Mucosa of rectum (tissue), 2 donors: ENCODE measurements at regions not wholly inside any gene's neighbourhood (a gene's known extent, or its start where the extent isn't known, plus 50 kb on each side); places are given as distances from the start of the nearest gene placed in this dataset.

ENCODE experiments used
- H3K27ac ChIP-seq, 2 donors: one replicate each; pipeline ENCODE4 v1.7.0; 2013; ENCODE audit warnings: inconsistent platforms in 2 of 2, low read depth in 2 of 2, low read length in 2 of 2
- H3K27me3 ChIP-seq, 2 donors: one replicate each; pipeline ENCODE4 v1.7.0; 2013; ENCODE audit warnings: low read length in 2 of 2; ENCODE audit not compliant: control insufficient read depth in 2 of 2, insufficient read depth in 2 of 2
- H3K36me3 ChIP-seq, 2 donors: one replicate each; pipeline ENCODE4 v1.7.0; 2013; ENCODE audit warnings: low read length in 2 of 2; ENCODE audit not compliant: control insufficient read depth in 2 of 2, insufficient read depth in 2 of 2
- H3K4me1 ChIP-seq, 2 donors: one replicate each; pipeline ENCODE4 v1.7.0; 2013; ENCODE audit warnings: low read length in 2 of 2, mild to moderate bottlenecking in 1 of 2; ENCODE audit not compliant: control insufficient read depth in 2 of 2, insufficient read depth in 2 of 2
- H3K4me3 ChIP-seq, 2 donors: one replicate each; pipeline ENCODE4 v1.7.0; 2013; ENCODE audit warnings: low read length in 2 of 2
- H3K9ac ChIP-seq, 2 donors: one replicate each; pipeline ENCODE4 v1.7.0; 2013; ENCODE audit warnings: low read length in 2 of 2, low read depth in 1 of 2, mild to moderate bottlenecking in 1 of 2
- H3K9me3 ChIP-seq, 2 donors: one replicate each; pipeline ENCODE4 v1.7.0; 2013; ENCODE audit warnings: low read length in 2 of 2; ENCODE audit not compliant: control insufficient read depth in 2 of 2
- donor health status: healthy.
- donor health status: Normal muscosa, but diverticular disease.

DNA sequence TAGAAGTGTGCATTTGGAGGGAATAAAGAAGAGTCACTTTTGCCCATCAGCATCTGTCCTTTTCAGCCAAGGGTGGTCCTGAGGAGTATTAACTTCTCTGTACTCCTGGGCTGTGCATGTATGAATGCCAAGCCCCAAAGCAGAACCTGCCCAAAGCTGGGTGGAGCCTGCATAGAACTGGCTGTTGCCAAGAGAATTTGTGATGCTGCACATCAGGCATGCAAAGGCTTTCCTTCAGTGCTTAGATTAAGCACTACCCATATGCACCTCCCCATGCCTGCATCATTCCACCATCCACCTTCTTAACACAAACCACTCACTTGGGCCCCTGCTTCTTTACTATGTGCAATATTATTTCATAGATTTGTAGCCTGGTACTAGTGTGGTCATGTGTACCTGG is 493.8 kb downstream of the KIF4B start:
- no peak overlapping the region for H3K4me3 ChIP-seq
- no peaks in the 10 kb centered on the region for H3K9me3 ChIP-seq

DNA sequence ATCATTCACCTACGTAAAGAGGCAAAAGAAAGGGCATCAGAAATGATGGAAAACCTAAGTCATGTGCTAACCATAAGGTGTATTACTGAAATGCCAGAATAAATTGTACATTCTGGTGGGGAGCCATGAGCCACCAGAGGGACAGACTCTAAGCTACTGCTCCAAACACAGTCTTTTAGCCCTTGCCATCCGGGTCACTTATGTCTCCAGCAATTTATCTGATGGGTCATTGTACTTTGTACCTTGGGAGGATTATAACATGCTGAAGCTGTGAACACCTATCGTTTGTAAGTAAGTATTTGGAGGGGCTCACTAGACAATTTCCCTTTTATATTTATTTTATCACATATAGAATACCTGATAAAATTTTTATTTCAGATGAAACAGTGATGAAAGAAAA is 495.1 kb downstream of the KIF4B start:
- H3K27me3 ChIP-seq: no peaks in the 10 kb centered on the region
- no peak overlapping the region for H3K27ac ChIP-seq
- H3K4me3 ChIP-seq: no peak overlapping the region
- H3K9ac ChIP-seq: no peak overlapping the region
- H3K36me3 ChIP-seq: no peaks in the 10 kb centered on the region
- H3K9me3 ChIP-seq: no peaks in the 10 kb centered on the region
- H3K4me1 ChIP-seq: no peaks in the 10 kb centered on the region

More for the DNA sequence above, 493.8 kb downstream of the KIF4B start:
- Histone ChIP-seq H3K36me3 (no peaks in the 10 kb centered on the region), H3K27me3 (no peaks in the 10 kb centered on the region), H3K27ac (no peak overlapping the region), H3K4me1 (no peaks in the 10 kb centered on the region), H3K9ac (no peak overlapping the region)

DNA sequence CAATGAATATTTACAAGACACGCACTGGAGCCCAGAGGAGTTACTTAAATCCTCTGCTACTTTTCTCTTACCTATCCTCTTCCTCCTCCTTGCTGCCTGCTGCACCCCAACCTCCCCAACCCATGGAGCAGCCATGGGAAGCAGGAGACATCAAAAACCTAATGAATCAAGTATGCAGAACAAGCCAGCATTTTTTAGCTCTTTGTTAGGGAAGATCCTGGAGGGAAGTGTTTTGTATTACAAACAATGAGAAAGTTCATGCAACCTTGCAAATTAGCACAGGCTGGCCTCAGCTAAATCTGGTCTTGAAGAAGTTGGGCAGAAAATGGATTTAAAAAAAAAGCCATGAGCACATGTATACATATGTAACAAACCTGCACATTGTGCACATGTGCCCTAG is 498.8 kb downstream of the KIF4B start:
- no peak overlapping the region for H3K4me3 ChIP-seq
- H3K27ac ChIP-seq: no peak overlapping the region
- H3K36me3 ChIP-seq: no peaks in the 10 kb centered on the region
- no peaks in the 10 kb centered on the region for H3K9me3 ChIP-seq
- no peak overlapping the region for H3K9ac ChIP-seq
- no peaks in the 10 kb centered on the region for H3K4me1 ChIP-seq
- no peaks in the 10 kb centered on the region for H3K27me3 ChIP-seq

DNA sequence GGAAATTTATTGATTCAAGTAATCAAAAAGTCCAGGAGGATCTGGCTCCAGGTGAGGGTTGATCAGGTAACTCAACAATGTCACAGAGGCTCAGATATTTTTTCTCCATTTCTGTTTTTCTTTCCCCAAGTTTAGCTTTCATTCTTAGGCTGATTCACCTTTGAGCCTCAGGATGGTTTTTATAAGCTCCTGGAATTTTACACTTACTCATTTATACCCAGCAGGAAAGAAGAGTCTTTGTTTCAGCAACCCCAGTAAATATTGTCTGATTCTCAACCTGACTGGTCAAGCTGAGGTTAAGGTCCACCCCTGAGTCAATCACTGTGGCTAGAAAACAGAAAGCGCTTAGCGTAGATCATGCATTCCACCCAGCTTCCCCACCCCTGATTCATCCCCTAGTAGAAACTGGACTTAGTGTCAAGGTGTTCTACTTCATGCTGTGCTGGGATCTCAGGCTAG is 500.6 kb downstream of the KIF4B start:
- H3K27ac ChIP-seq: no peak overlapping the region
- H3K4me3 ChIP-seq: no peak overlapping the region
- no peaks in the 10 kb centered on the region for H3K9me3 ChIP-seq
- no peak overlapping the region for H3K9ac ChIP-seq
- H3K27me3 ChIP-seq: no peaks in the 10 kb centered on the region
- no peaks in the 10 kb centered on the region for H3K36me3 ChIP-seq
- H3K4me1 ChIP-seq: no peaks in the 10 kb centered on the region

DNA sequence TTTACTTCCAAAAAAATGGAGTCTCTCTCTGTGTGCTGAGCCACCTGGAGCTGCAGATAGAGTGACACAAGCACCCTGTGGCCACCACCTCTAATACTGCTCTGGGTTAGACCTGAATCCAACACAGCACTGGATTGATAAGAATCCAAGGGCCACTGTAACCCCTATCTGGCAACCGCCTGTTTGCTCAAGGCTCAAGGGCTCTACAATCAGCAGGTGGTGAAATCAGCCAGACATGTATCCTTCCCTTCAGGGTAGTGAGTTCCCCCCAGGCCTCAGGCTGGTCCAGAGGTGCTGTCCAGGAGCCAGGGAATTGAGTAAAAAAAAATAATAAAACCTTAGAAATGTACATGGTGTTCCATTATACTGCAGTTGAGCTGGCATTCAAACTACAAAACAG is 509.0 kb downstream of the KIF4B start:
- no peak overlapping the region for H3K9ac ChIP-seq
- no peaks in the 10 kb centered on the region for H3K9me3 ChIP-seq
- no peak overlapping the region for H3K4me3 ChIP-seq
- no peak overlapping the region for H3K27ac ChIP-seq
- H3K36me3 ChIP-seq: no peaks in the 10 kb centered on the region
- no peaks in the 10 kb centered on the region for H3K4me1 ChIP-seq
- no peaks in the 10 kb centered on the region for H3K27me3 ChIP-seq

DNA sequence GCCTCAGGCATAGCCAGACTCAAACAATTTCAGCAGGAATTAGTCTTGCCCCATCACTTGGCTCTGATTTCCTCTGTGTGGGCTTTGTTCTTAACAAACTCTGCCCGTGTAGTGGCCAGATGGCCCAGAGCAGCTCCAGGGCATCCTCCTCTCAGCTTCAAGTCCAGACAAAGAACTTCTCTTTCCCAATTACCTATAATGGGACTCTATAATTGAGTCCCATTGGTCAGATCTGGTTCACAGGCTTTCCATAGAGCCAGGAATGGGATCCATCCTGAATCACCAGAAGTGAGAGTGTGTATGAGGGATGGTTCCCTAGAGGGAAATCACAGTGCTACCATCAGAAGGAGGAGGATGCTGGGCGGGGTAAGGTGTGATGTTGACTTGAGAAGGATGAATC is 515.8 kb downstream of the KIF4B start:
- Histone ChIP-seq H3K27me3 (no peaks in the 10 kb centered on the region), H3K27ac (no peak overlapping the region), H3K4me1 (no peaks in the 10 kb centered on the region), H3K9me3 (no peaks in the 10 kb centered on the region), H3K4me3 (no peak overlapping the region), H3K36me3 (no peaks in the 10 kb centered on the region), H3K9ac (no peak overlapping the region)

DNA sequence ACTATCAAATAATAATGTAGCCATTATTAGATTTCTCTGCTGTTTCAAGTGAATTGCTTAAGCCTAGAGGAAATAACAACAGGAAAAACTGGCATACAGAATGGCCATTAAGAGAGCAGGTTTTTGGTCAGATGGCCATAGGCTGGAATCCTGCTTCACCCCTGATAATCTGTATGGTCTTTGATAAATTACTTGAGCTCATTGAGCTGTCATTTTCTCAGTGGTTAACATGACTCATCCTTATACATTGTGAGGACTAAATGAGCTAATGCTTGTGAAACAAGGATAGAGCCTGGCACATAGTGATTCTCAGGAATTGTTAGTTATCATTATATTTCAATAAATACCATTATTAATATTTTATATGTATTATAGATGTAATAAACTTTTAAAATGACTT is 516.5 kb downstream of the KIF4B start:
- H3K9ac ChIP-seq: no peak overlapping the region
- no peak overlapping the region for H3K27ac ChIP-seq
- H3K27me3 ChIP-seq: no peaks in the 10 kb centered on the region
- H3K9me3 ChIP-seq: no peaks in the 10 kb centered on the region
- H3K4me1 ChIP-seq: no peaks in the 10 kb centered on the region
- H3K36me3 ChIP-seq: no peaks in the 10 kb centered on the region
- H3K4me3 ChIP-seq: no peak overlapping the region

DNA sequence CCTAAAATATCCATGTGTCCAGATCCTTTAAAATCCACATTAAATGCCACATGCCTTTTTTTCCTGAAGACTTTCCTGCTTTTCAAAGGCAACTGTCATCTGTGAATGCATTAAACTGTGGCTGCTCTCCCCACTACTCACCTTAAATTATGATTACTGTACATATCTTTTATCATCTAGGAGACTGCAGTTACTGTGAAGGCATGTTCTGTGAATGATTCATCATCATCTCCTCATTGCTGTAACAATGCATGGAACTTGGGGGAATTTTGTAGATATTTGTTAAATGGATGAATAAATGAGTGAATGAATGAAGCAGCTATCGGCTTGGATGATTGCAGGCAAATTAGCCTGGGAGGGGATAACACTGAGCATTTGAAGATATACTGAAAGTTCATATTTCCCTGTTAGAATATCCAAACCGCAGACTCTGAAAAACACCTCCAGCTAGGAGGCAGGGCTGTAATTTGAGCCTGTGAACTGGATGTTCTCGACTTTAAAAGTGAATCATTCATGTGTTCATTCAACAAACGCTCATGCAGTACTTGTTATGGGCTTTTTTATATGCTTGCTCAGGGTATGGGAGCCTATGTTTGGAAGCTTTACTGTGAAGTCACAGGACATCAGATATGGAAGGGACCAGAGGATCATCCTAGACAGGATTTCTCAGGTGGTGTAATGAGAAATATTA is 519.2 kb downstream of the KIF4B start:
- Histone ChIP-seq H3K36me3 (no peaks in the 10 kb centered on the region), H3K9me3 (no peaks in the 10 kb centered on the region), H3K4me1 (no peaks in the 10 kb centered on the region), H3K9ac (no peak overlapping the region), H3K27me3 (no peaks in the 10 kb centered on the region), H3K27ac (no peak overlapping the region), H3K4me3 (no peak overlapping the region)

DNA sequence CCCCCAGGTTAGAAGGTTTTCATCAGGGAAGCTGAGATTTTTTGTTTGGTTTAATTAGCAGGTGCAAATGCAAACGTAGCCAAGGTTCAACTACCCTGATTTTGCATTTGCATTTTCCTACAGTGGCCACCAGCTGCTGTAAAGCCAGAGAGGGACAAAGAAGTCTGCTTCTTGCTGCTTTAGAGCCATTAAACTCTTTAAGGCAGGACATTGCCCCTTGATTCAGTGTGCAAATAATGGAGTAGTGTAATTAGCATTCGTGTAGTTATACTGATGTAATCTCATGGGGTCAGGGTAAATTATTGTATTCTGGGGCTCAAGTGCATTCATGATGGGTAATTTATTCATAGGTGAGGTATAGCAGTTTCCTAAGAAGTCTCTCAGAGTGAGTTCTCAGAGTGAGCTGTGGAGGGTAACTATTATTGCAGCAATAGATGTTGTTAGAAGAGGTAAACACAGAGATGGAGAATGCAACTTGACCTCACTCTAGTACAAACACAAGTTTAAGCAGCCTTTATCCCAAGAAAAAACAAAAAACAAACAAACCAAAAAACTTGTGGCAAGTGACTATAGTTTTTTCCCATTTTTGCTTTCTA is 526.5 kb downstream of the KIF4B start:
- no peaks in the 10 kb centered on the region for H3K9me3 ChIP-seq
- no peaks in the 10 kb centered on the region for H3K4me1 ChIP-seq
- no peaks in the 10 kb centered on the region for H3K27me3 ChIP-seq
- no peak overlapping the region for H3K27ac ChIP-seq
- no peaks in the 10 kb centered on the region for H3K36me3 ChIP-seq
- no peak overlapping the region for H3K9ac ChIP-seq
- H3K4me3 ChIP-seq: no peak overlapping the region

DNA sequence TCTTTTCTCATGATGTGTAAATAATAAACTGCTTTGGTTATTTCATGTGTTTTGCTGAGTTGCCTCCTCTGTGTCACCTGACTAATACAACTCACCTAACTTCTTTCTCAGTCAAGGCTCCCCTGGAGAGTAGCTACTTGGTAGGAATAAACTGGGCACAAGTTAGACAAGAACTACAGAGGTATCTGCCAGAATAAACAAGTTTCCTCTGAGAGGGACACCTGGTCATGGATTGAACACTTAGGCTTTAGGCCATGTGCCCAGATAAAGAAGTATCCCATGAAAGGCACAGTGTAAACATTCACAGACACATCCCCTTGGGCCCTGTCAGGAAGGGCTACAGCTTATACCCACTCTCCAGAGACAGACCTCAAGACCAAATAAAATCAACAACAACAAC is 532.5 kb downstream of the KIF4B start:
- Histone ChIP-seq H3K9ac (no peak overlapping the region), H3K27me3 (no peaks in the 10 kb centered on the region), H3K4me3 (no peak overlapping the region), H3K4me1 (no peaks in the 10 kb centered on the region), H3K27ac (no peak overlapping the region), H3K9me3 (no peaks in the 10 kb centered on the region), H3K36me3 (no peaks in the 10 kb centered on the region)
